GM21786 (cell line): ENCODE measurements at regions not wholly inside any gene's neighbourhood (a gene's known extent, or its start where the extent isn't known, plus 50 kb on each side); places are given as distances from the start of the nearest gene placed in this dataset.

Experiments used
- ATAC-seq: cut with Tn5 transposase; IDR thresholded peaks from one replicate; pipeline ENCODE4 v1.9.1; 2021; ENCODE audit not compliant: unreplicated experiment

- no peak for ATAC-seq
These were observed 190.8 kb downstream of the ELAVL2 start for GRCh38 chr9:23635276-23635675.

- ATAC-seq = no peak
These were observed 189.8 kb downstream of the ELAVL2 start for GRCh38 chr9:23636199-23636598.

GRCh38 chr9:23638011-23638410, 188.0 kb downstream of the ELAVL2 start:
- no peak for ATAC-seq

- ATAC-seq = no peak
These were observed 187.1 kb downstream of the ELAVL2 start for GRCh38 chr9:23638837-23639426.
